Caki2 (cell line): ENCODE measurements at regions not wholly inside any gene's neighbourhood (a gene's known extent, or its start where the extent isn't known, plus 50 kb on each side); places are given as distances from the start of the nearest gene placed in this dataset.

Source experiments
- DNase-seq: peaks from one replicate; pipeline ENCODE4 v3.0.0-alpha.2; 2015; ENCODE audit warnings: low read depth
- in situ Hi-C: cut with HindIII; loops from 2 replicates; pipeline ENCODE4 v1.10.0; 2016; ENCODE audit warnings: low sequenced_read_pairs, low pct_unique_long_range_greater_than_20kb, mixed read lengths

DNA sequence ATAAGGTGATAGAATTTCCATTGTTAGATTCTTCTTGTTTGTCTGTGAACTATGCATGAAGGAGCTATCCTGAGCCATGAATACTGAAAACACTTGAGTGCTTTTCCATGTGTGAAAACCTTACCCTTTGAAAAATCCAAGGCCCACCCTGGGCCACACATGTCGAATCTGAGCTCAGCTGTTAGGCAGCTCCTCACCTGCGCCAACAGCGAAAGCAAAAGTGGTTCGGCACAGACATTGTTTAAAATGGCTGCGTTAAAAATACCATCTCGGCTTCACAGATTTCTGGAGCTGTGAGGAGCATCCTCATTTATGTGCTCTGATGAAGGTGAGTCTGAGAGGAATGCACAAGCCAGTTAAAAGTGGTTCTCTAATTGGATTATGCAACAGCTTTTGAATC is 137.7 kb downstream of the NEUROD6 start:
- DNase-seq = no peak

DNA sequence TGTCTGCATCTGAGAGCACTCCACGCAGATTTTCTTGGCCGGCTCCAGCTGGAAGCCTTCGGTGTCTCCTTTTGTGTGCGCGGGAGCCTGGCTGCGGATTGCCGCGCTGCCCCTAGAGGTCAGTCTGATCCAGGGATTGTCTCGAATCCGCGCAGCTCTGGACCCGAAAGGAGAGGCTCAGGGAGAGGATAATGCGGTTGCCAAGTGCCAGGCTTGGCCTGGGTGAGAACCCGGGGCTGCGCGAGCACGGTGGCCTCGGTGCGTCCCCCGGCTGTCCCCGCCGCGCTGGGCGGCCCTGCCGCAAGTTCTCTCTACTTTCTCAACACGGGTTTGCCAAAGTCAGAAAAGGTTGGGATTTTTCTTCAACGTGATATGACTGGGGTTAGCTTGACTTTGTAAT is 140.9 kb downstream of the ADCYAP1R1 start:
- in situ Hi-C loops = no loop called here
- peak; percentile 46 for DNase-seq

More for the DNA sequence above, 137.7 kb downstream of the NEUROD6 start:
- in situ Hi-C loops = no loop called here

DNA sequence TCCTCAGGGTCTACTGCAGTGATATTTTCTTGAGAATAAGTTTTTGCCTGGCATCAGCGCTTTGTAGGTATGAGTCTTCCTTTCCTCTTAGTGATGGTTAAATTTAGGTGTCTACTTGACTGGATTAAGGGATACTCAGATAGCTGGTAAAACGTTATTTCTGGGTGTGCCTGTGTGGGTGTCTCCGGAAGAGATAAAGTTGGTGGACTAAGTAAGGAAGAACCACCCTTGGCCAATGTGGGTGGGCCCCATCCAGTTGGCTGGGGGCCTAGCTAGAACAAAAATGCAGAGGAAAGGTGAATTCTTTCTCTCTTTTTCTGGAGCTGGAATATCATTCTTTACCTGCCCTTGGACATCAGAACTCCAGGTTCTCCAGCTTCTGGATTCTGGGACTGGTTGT is 138.8 kb downstream of the ADCYAP1R1 start:
- DNase-seq = no peak
- in situ Hi-C loops = no loop called here

DNA sequence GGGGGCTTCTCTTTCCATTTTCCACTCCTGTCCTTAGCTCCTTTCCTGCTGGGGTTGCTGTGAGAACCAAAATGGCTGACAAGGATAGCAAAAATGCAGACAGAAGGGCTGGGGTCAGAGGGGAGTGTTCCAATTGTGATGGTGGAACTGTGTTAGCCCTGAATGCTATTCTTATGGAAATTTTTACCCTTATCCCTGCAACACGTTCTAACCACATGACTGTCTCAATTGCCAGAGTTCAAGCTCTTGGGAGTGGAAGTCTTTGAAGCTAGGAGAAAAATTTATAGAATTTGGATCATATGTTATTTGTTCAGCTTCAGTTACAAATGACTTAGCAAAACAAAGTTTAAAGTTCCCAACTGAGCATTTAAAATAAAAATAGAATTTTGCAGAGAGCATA is 134.1 kb downstream of the ADCYAP1R1 start:
- in situ Hi-C loops = no loop called here

DNA sequence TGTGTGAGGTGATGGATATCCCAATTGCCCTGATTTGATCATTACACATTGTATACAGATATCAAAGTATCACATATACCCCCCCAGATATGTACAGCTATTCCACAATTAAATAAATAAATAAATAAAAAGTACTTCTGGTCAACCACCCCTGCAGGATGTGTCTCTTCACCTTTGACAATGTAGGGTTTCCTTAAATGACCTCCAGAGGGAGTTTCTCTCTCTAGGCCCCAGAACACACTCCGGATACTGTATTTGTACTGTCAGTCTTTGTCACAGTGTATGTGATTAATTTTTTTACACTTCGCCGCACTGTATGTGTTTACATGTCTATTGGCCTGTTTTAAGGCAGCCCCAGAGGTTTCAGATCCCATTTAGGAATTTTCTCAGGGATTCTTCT is 123.6 kb downstream of the ADCYAP1R1 start:
- DNase-seq = no peak
- in situ Hi-C loops = no loop called here

More for the DNA sequence above, 134.1 kb downstream of the ADCYAP1R1 start:
- no peak for DNase-seq

DNA sequence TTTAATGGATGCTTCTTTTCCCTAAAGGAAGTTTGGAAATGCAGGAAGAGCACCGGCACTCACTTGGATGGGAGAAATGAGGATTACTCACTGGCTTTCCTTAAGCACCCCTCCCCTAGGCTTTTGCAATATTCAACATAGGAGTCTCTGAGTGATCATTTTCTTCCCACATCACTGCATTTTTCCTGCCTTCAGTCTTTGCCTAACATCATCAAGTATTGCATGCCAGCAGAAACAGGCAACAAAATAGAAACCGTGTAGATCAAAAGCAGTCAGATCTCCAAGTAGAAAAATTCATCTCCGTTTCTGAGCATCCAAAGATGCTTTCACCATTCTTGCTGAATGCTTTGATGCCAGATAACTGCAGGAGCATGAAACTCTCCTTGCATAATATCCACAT is 119.9 kb downstream of the ADCYAP1R1 start:
- in situ Hi-C loops = no loop called here
- no peak for DNase-seq

DNA sequence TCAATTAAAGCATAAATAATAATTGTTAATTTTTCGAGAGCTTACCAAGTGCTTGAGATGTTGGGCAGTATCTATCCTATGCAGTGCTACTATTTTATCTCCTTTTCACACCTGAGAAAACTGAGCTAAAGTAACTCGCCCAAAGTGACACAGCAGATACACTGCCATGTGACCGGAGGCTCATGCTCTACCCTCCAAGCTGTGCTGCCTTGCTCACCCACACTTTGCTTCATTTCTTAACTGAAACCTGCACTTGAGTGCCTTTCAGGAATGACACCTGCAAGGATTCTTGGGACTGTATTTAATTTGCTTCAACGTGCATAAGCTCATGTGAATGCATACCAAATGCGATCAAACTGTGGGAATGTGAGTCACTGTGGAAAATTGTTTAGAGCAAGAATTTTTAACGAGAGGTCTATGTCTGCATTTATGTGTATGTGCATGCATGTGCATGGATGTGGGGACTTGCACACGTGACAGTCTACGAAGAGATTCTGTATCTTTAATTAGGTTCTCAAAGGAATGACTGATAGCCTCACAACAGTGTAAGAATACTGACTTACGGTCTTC is 119.2 kb downstream of the ADCYAP1R1 start:
- DNase-seq = no peak
- in situ Hi-C loops = no loop called here
